Left lung (tissue), 4 donors: ENCODE measurements at regions not wholly inside any gene's neighbourhood (a gene's known extent, or its start where the extent isn't known, plus 50 kb on each side); places are given as distances from the start of the nearest gene placed in this dataset.

Experiments
- ATAC-seq: fragments of 200-7000 bp; cut with Tn5 transposase; one replicate; pipeline ENCODE4 v1.9.1; 2020; ENCODE audit warnings: moderate library complexity
- DNase-seq, 4 donors: peaks; one replicate each; pipeline ENCODE4 v3.0.0-alpha.2; 2013 to 2020
- H3K27ac ChIP-seq, 2 donors: fragments of 200-600 bp; sonication (generic) in 1 of 2; one replicate each; pipeline versions ENCODE4 v1.5.0 to v1.8.0; 2020 to 2021
- H3K27me3 ChIP-seq, 2 donors: fragments of 200-600 bp; sonication (generic) in 1 of 2; one replicate each; pipeline versions ENCODE4 v1.5.0 to v1.8.0; 2020 to 2021
- H3K36me3 ChIP-seq, 2 donors: fragments of 200-600 bp; sonication (generic) in 1 of 2; one replicate each; pipeline versions ENCODE4 v1.5.0 to v1.8.0; 2020 to 2021
- H3K4me1 ChIP-seq, 2 donors: fragments of 200-600 bp; one replicate each; pipeline ENCODE4 v1.8.0; 2021
- H3K4me3 ChIP-seq, 2 donors: fragments of 200-600 bp; sonication (generic) in 1 of 2; one replicate each; pipeline versions ENCODE4 v1.5.0 to v1.8.0; 2020 to 2021; ENCODE audit warnings: mild to moderate bottlenecking in 1 of 2
- H3K9me3 ChIP-seq, 2 donors: fragments of 200-600 bp; sonication (generic) in 1 of 2; one replicate each; pipeline versions ENCODE4 v1.5.0 to v1.8.0; 2020 to 2021
- intact Hi-C, 2 donors: fragments of 100-400 bp; cut with DNase I; formaldehyde crosslinking; loops; one replicate each; pipeline versions ENCODE4 v1.11.2 to v1.14.2; 2022
- TF ChIP-seq, protein P1 (sequence below), 2 donors: fragments of 200-600 bp; sonication (generic) in 1 of 2; IDR thresholded peaks; one replicate each; pipeline versions ENCODE4 v1.5.0 to v1.8.0; 2021; ENCODE audit warnings: antibody characterized with exemption in 2 of 2
- donor health status: DM: no; HTN: yes; CAD: no.
- donor health status: DM: no; HTN: no; CAD: no.

DNA sequence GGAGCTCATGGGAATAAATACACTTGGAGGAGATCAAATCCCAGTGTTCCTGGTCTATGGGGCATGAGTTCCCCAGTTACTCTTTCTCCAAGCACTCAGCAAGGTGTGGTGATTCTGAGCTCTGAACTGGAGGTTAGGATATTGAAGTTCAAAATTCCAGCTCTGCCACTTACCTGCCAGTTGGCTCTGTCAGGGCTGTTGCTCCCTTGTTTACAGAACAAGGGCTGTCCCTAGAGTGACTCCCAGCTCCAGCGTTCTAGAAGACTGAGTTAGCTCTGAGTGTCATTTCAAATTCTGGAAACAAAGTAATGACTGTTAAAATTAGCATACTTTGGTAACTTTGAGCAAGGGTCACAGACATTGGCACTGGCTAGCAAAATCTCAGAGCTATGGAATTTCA, 69.7 kb upstream of the ZBED5 start:
- ATAC-seq, result peak; percentile 46
- peak in 1 of 4 donors; percentile 20 for DNase-seq
- intact Hi-C loops, result no loop called here
- H3K4me1 ChIP-seq, result peaks cover 0 to 12% of the 10 kb centered on the region in 2 donors
- peaks cover 0 to 33% of the 10 kb centered on the region in 2 donors for H3K27me3 ChIP-seq
- TF ChIP-seq, protein P1, sequence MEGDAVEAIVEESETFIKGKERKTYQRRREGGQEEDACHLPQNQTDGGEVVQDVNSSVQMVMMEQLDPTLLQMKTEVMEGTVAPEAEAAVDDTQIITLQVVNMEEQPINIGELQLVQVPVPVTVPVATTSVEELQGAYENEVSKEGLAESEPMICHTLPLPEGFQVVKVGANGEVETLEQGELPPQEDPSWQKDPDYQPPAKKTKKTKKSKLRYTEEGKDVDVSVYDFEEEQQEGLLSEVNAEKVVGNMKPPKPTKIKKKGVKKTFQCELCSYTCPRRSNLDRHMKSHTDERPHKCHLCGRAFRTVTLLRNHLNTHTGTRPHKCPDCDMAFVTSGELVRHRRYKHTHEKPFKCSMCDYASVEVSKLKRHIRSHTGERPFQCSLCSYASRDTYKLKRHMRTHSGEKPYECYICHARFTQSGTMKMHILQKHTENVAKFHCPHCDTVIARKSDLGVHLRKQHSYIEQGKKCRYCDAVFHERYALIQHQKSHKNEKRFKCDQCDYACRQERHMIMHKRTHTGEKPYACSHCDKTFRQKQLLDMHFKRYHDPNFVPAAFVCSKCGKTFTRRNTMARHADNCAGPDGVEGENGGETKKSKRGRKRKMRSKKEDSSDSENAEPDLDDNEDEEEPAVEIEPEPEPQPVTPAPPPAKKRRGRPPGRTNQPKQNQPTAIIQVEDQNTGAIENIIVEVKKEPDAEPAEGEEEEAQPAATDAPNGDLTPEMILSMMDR (IDR thresholded peaks at IDR 0.05), result no peak
- H3K36me3 ChIP-seq, result no peaks in the 10 kb centered on the region
- H3K27ac ChIP-seq, result peak overlapping the region in 1 of 2 donors; percentile 18
- no peaks in the 10 kb centered on the region for H3K9me3 ChIP-seq
- no peak overlapping the region for H3K4me3 ChIP-seq

DNA sequence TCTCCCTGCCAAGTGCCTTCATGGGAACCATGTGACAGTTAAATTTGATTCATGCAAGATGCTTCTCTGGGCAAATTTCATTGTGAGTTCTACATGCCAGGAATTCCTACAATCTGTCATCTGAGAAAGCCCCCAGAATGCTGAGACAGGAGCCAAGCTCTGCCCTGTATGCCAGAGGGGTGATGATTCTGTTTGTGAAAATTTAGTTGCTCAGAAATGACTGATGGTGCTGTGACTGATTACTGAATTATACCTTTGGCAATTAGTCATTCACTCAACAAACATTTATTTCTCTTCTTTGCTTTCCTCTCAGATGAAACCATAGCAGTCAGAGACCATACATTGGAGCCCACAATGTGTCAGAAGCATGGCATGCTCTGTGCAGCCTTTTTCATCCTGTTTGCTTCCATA, 69.0 kb upstream of the ZBED5 start:
- DNase-seq (no peak), ATAC-seq (no peak)
- TF ChIP-seq, protein P1 (IDR thresholded peaks at IDR 0.05), result no peak
- H3K27me3 ChIP-seq, result peaks cover 0 to 27% of the 10 kb centered on the region in 2 donors
- H3K4me1 ChIP-seq, result peaks cover 0 to 8% of the 10 kb centered on the region in 2 donors
- intact Hi-C loops, result no loop called here
- H3K4me3 ChIP-seq, result no peak overlapping the region
- no peaks in the 10 kb centered on the region for H3K36me3 ChIP-seq
- H3K9me3 ChIP-seq, result no peaks in the 10 kb centered on the region
- H3K27ac ChIP-seq, result peak overlapping the region in 1 of 2 donors; percentile 18

DNA sequence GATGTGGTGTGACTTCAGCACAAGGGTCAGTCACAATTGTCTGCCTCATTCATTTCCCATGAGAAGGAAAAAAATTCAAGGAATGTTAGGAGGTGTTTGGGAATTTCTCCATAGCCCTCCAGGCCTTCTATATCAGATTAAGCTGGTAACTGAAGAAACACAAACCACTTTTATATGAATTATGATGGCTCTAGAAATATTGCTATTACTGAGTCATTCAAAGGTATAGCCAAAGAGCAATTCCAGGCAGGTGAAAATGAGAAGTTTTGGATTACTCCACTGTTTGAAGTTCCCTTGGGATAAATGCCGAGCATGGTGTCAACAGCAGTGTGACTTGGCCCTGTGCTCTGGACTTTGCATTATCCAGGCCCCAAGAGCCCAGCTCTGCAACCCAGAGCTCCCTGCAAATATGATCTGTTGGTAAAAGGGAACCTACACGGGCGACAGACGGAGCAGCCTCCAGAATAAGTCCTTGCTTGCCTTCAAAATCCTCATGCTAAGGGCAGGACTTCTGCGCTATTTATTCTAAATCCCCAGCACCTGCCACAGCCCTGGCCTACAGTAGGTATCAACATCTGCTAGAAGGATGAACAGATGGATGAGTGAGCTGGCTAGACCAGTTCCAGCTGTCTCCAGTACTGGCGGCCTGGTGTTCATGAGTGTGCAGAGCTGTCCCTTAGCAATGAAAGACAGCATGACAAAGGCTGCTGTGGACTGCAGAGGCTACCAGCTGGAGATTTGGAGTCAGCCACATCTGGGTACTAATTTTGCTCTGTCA, 67.5 kb upstream of the ZBED5 start:
- H3K27me3 ChIP-seq, result peaks cover 0 to 12% of the 10 kb centered on the region in 2 donors
- ATAC-seq, result peak; percentile 5
- TF ChIP-seq, protein P1 (IDR thresholded peaks at IDR 0.05), result no peak
- H3K9me3 ChIP-seq, result no peaks in the 10 kb centered on the region
- no peaks in the 10 kb centered on the region for H3K36me3 ChIP-seq
- DNase-seq, result no peak
- intact Hi-C loops, result no loop called here
- peaks cover 0 to 4% of the 10 kb centered on the region in 2 donors for H3K4me1 ChIP-seq
- no peak overlapping the region for H3K4me3 ChIP-seq
- H3K27ac ChIP-seq, result no peak overlapping the region

DNA sequence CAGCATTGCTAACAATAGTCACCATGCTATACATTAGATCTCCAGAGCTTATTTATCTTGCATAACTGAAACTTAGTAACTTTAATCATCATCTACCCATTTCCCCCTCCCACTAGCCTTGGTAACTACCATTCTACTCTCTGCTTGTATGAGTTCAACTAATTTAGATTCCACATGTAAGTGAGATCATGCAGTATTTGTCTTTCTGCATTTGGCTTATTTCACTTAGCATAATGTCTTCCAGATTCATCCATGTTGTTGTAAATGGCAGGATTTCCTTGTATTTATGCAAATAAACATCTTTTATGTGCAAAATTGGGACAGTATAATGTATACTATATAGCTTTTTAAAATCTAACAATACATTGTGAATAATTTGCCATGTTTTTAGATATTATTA, 66.0 kb upstream of the ZBED5 start:
- H3K27me3 ChIP-seq, result no peaks in the 10 kb centered on the region
- ATAC-seq, result no peak
- intact Hi-C loops, result no loop called here
- DNase-seq, result no peak
- no peaks in the 10 kb centered on the region for H3K4me1 ChIP-seq
- no peak overlapping the region for H3K27ac ChIP-seq
- no peaks in the 10 kb centered on the region for H3K9me3 ChIP-seq
- no peak overlapping the region for H3K4me3 ChIP-seq
- TF ChIP-seq, protein P1 (IDR thresholded peaks at IDR 0.05), result no peak
- H3K36me3 ChIP-seq, result no peaks in the 10 kb centered on the region

DNA sequence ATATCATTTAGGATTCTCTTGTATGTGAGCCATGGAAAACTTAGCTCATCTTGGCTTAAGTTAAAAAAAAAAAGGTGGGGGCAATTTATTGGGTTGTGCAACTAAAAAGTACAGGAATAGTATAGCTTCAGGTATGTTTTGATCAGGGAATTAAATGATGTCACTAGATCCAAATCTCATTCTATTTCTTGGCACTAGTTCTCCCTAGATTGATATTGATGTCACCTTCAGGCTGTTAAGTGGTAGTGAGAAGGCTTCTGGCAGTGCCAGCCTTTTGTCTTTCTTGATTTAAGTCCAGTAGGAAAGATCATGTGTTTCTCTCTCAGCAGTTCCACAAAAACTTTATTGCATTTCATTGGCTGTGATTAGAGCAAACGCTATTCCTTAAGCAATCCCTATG, 65.0 kb upstream of the ZBED5 start:
- H3K9me3 ChIP-seq, result peaks cover 0 to 2% of the 10 kb centered on the region in 2 donors
- intact Hi-C loops, result no loop called here
- no peak for ATAC-seq

More for the DNA sequence above, 65.0 kb upstream of the ZBED5 start:
- Histone ChIP-seq H3K27ac (no peak overlapping the region), H3K4me3 (no peak overlapping the region), H3K27me3 (no peaks in the 10 kb centered on the region), H3K36me3 (no peaks in the 10 kb centered on the region), H3K4me1 (no peaks in the 10 kb centered on the region)
- TF ChIP-seq, protein P1 (IDR thresholded peaks at IDR 0.05), result no peak
- no peak for DNase-seq
